Keratinocyte (primary cell): ENCODE measurements at regions not wholly inside any gene's neighbourhood (a gene's known extent, or its start where the extent isn't known, plus 50 kb on each side); places are given as distances from the start of the nearest gene placed in this dataset.

Experiments used
- DNase-seq: peaks from one replicate; pipeline ENCODE4 v3.0.0-alpha.2; 2011; ENCODE audit warnings: low read depth, missing footprints, low spot score
- FAIRE-seq: peaks from 2 replicates; lab custom pipeline; 2011; peaks lifted over from hg19 to GRCh38; lab: Jason Lieb, UNC
- H2AFZ ChIP-seq: 2 replicates; pipeline ENCODE4 v1.6.0; 2012; ENCODE audit warnings: low read length, control low read depth, inconsistent platforms; ENCODE audit not compliant: control insufficient read depth
- H3K27ac ChIP-seq: 2 replicates; pipeline ENCODE4 v1.5.1; 2011; ENCODE audit warnings: low read length; ENCODE audit not compliant: control insufficient read depth, insufficient read depth
- H3K27me3 ChIP-seq: 3 replicates; pipeline ENCODE4 v1.6.0; 2011; ENCODE audit warnings: low read length; ENCODE audit not compliant: control insufficient read depth, insufficient read depth; ENCODE audit errors: extremely low read depth
- H3K36me3 ChIP-seq, 2 experiments: 2 replicates in 1 of 2; 3 replicates in 1 of 2; pipeline ENCODE4 v1.5.1; 2011; ENCODE audit warnings: low read length in 2 of 2, mild to moderate bottlenecking in 1 of 2; ENCODE audit not compliant: control insufficient read depth in 2 of 2, insufficient read depth in 2 of 2; ENCODE audit errors: extremely low read depth in 1 of 2
- H3K4me1 ChIP-seq: 3 replicates; pipeline ENCODE4 v1.5.1; 2011; ENCODE audit warnings: low read length; ENCODE audit not compliant: control insufficient read depth, insufficient read depth; ENCODE audit errors: extremely low read depth
- H3K4me2 ChIP-seq: 3 replicates; pipeline ENCODE4 v1.6.0; 2011; ENCODE audit warnings: low read depth, low read length; ENCODE audit not compliant: control insufficient read depth, insufficient read depth; ENCODE audit errors: extremely low read depth
- H3K4me3 ChIP-seq, 3 experiments: fragments of 200-600 bp in 1 of 3; sonication (generic) in 1 of 3; 2 replicates in 2 of 3; 3 replicates in 1 of 3; pipeline ENCODE4 v1.5.1; 2011 to 2016; ENCODE audit warnings: low read length in 3 of 3, mild to moderate bottlenecking in 3 of 3, control low read depth in 2 of 3, inconsistent platforms in 1 of 3, low read depth in 1 of 3, mixed read lengths in 1 of 3, mixed run types in 1 of 3, moderate library complexity in 1 of 3; ENCODE audit not compliant: control insufficient read depth in 2 of 3, insufficient read depth in 2 of 3; ENCODE audit errors: extremely low read depth in 1 of 3
- H3K79me2 ChIP-seq: 2 replicates; pipeline ENCODE4 v1.6.0; 2012; ENCODE audit warnings: low read length; ENCODE audit not compliant: control insufficient read depth, insufficient read depth
- H3K9ac ChIP-seq: 3 replicates; pipeline ENCODE4 v1.6.0; 2011; ENCODE audit warnings: low read length; ENCODE audit not compliant: control insufficient read depth, insufficient read depth; ENCODE audit errors: extremely low read depth
- H3K9me1 ChIP-seq: 3 replicates; pipeline ENCODE4 v1.6.0; 2011; ENCODE audit warnings: low read length; ENCODE audit not compliant: control insufficient read depth, insufficient read depth; ENCODE audit errors: extremely low read depth
- H3K9me3 ChIP-seq: 2 replicates; pipeline ENCODE4 v1.5.1; 2012; ENCODE audit warnings: low read depth, low read length; ENCODE audit not compliant: control insufficient read depth
- H4K20me1 ChIP-seq: 3 replicates; pipeline ENCODE4 v1.6.0; 2011; ENCODE audit warnings: low read length; ENCODE audit not compliant: control insufficient read depth, insufficient read depth; ENCODE audit errors: extremely low read depth
- CTCF ChIP-seq, 3 experiments: IDR thresholded peaks in 1 of 3; conservative IDR thresholded peaks in 1 of 3; optimal IDR thresholded peaks in 1 of 3; 2 replicates in 2 of 3; 3 replicates in 1 of 3; pipeline versions ENCODE3 to v1.5.1; 2011; ENCODE audit warnings: low read length in 3 of 3, mild to moderate bottlenecking in 3 of 3, moderate library complexity in 2 of 3, control low read depth in 1 of 3, inconsistent platforms in 1 of 3; ENCODE audit not compliant: insufficient read depth in 2 of 3; ENCODE audit errors: extremely low read depth in 1 of 3
- EZH2 ChIP-seq: IDR thresholded peaks from one replicate; pipeline ENCODE4 v1.6.1; 2012; ENCODE audit warnings: inconsistent platforms, mild to moderate bottlenecking, low read length, moderate library complexity
- dilution Hi-C: fragments of 300-500 bp; cut with MboI; formaldehyde crosslinking; loops from one replicate; pipeline ENCODE4 v1.7.0; 2020; ENCODE audit warnings: low sequenced_read_pairs; ENCODE audit not compliant: extremely low pct_ligation_motif_present

GRCh38 chr1:106225403-106225802, 831.1 kb upstream of the PRMT6 start:
- H3K36me3 ChIP-seq, result no peaks in the 10 kb centered on the region
- peaks cover 5% of the 10 kb centered on the region for H3K4me1 ChIP-seq
- H3K4me3 ChIP-seq, result no peak overlapping the region
- H3K9me3 ChIP-seq, result no peaks in the 10 kb centered on the region
- no peaks in the 10 kb centered on the region for H4K20me1 ChIP-seq
- FAIRE-seq, result no peak
- H3K9me1 ChIP-seq, result no peaks in the 10 kb centered on the region
- H3K27ac ChIP-seq, result no peak overlapping the region
- H3K27me3 ChIP-seq, result no peaks in the 10 kb centered on the region
- TF ChIP-seq CTCF (optimal IDR thresholded peaks at IDR 0.05 in 1 of 3, IDR thresholded peaks at IDR 0.05 in 1 of 3, conservative IDR thresholded peaks at IDR 0.05 in 1 of 3; ENCODE audit: extremely low read depth in 1 of 3, insufficient read depth in 2 of 3, low read length in 3 of 3) (no peak), EZH2 (no peak)
- dilution Hi-C loops, result no loop called here
- H3K4me2 ChIP-seq, result no peak overlapping the region
- no peak overlapping the region for H3K9ac ChIP-seq
- DNase-seq, result no peak
- no peak overlapping the region for H2AFZ ChIP-seq
- no peaks in the 10 kb centered on the region for H3K79me2 ChIP-seq

GRCh38 chr1:106226550-106226949, 829.9 kb upstream of the PRMT6 start:
- no peak overlapping the region for H2AFZ ChIP-seq
- H3K27me3 ChIP-seq, result no peaks in the 10 kb centered on the region
- dilution Hi-C loops, result no loop called here
- no peaks in the 10 kb centered on the region for H3K9me3 ChIP-seq
- H3K36me3 ChIP-seq, result no peaks in the 10 kb centered on the region
- DNase-seq, result no peak
- TF ChIP-seq EZH2, result no peak
- TF ChIP-seq CTCF (optimal IDR thresholded peaks at IDR 0.05 in 1 of 3, IDR thresholded peaks at IDR 0.05 in 1 of 3, conservative IDR thresholded peaks at IDR 0.05 in 1 of 3; ENCODE audit: extremely low read depth in 1 of 3, insufficient read depth in 2 of 3, low read length in 3 of 3), result no peak
- no peak overlapping the region for H3K27ac ChIP-seq
- no peaks in the 10 kb centered on the region for H4K20me1 ChIP-seq
- H3K79me2 ChIP-seq, result no peaks in the 10 kb centered on the region
- H3K9ac ChIP-seq, result no peak overlapping the region
- FAIRE-seq, result no peak
- H3K4me1 ChIP-seq, result peaks cover 5% of the 10 kb centered on the region
- H3K4me3 ChIP-seq, result no peak overlapping the region
- H3K4me2 ChIP-seq, result no peak overlapping the region
- H3K9me1 ChIP-seq, result no peaks in the 10 kb centered on the region
